Left lung (tissue), 4 donors: ENCODE measurements at regions not wholly inside any gene's neighbourhood (a gene's known extent, or its start where the extent isn't known, plus 50 kb on each side); places are given as distances from the start of the nearest gene placed in this dataset.

Source experiments
- ATAC-seq: fragments of 200-7000 bp; cut with Tn5 transposase; one replicate; pipeline ENCODE4 v1.9.1; 2020; ENCODE audit warnings: moderate library complexity
- DNase-seq, 4 donors: peaks; one replicate each; pipeline ENCODE4 v3.0.0-alpha.2; 2013 to 2020
- H3K27ac ChIP-seq, 2 donors: fragments of 200-600 bp; sonication (generic) in 1 of 2; one replicate each; pipeline versions ENCODE4 v1.5.0 to v1.8.0; 2020 to 2021
- H3K27me3 ChIP-seq, 2 donors: fragments of 200-600 bp; sonication (generic) in 1 of 2; one replicate each; pipeline versions ENCODE4 v1.5.0 to v1.8.0; 2020 to 2021
- H3K36me3 ChIP-seq, 2 donors: fragments of 200-600 bp; sonication (generic) in 1 of 2; one replicate each; pipeline versions ENCODE4 v1.5.0 to v1.8.0; 2020 to 2021
- H3K4me1 ChIP-seq, 2 donors: fragments of 200-600 bp; one replicate each; pipeline ENCODE4 v1.8.0; 2021
- H3K4me3 ChIP-seq, 2 donors: fragments of 200-600 bp; sonication (generic) in 1 of 2; one replicate each; pipeline versions ENCODE4 v1.5.0 to v1.8.0; 2020 to 2021; ENCODE audit warnings: mild to moderate bottlenecking in 1 of 2
- H3K9me3 ChIP-seq, 2 donors: fragments of 200-600 bp; sonication (generic) in 1 of 2; one replicate each; pipeline versions ENCODE4 v1.5.0 to v1.8.0; 2020 to 2021
- intact Hi-C, 2 donors: fragments of 100-400 bp; cut with DNase I; formaldehyde crosslinking; loops; one replicate each; pipeline versions ENCODE4 v1.11.2 to v1.14.2; 2022
- TF ChIP-seq, protein P1 (sequence below), 2 donors: fragments of 200-600 bp; sonication (generic) in 1 of 2; IDR thresholded peaks; one replicate each; pipeline versions ENCODE4 v1.5.0 to v1.8.0; 2021; ENCODE audit warnings: antibody characterized with exemption in 2 of 2
- donor health status: DM: no; HTN: yes; CAD: no.
- donor health status: DM: no; HTN: no; CAD: no.

DNA sequence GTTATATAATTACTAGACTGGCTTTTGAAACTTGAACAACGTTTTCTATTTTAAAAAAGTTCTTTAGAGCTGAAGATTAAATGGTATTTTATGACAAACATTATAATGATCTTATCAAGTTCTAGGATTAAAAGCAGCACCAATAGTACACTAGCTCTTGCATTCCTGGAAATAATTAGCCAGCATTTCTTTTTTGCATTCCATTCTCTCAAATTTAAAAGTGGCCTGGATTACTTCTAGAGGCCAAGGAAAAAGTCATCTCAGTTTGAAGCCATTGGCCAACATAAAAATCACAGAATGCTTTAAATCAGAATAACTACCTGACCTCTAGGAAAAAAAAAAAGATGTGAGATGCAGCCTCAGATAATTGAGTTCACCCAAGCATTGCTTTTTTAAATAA is 1326.4 kb upstream of the SORCS1 start:
- H3K9me3 ChIP-seq, result no peaks in the 10 kb centered on the region
- no peak for DNase-seq
- H3K4me3 ChIP-seq, result no peak overlapping the region
- no peaks in the 10 kb centered on the region for H3K27me3 ChIP-seq
- H3K36me3 ChIP-seq, result no peaks in the 10 kb centered on the region
- no peak overlapping the region for H3K27ac ChIP-seq
- no peak for ATAC-seq
- H3K4me1 ChIP-seq, result no peaks in the 10 kb centered on the region
- TF ChIP-seq, protein P1, sequence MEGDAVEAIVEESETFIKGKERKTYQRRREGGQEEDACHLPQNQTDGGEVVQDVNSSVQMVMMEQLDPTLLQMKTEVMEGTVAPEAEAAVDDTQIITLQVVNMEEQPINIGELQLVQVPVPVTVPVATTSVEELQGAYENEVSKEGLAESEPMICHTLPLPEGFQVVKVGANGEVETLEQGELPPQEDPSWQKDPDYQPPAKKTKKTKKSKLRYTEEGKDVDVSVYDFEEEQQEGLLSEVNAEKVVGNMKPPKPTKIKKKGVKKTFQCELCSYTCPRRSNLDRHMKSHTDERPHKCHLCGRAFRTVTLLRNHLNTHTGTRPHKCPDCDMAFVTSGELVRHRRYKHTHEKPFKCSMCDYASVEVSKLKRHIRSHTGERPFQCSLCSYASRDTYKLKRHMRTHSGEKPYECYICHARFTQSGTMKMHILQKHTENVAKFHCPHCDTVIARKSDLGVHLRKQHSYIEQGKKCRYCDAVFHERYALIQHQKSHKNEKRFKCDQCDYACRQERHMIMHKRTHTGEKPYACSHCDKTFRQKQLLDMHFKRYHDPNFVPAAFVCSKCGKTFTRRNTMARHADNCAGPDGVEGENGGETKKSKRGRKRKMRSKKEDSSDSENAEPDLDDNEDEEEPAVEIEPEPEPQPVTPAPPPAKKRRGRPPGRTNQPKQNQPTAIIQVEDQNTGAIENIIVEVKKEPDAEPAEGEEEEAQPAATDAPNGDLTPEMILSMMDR (IDR thresholded peaks at IDR 0.05), result no peak
- intact Hi-C loops, result no loop called here

DNA sequence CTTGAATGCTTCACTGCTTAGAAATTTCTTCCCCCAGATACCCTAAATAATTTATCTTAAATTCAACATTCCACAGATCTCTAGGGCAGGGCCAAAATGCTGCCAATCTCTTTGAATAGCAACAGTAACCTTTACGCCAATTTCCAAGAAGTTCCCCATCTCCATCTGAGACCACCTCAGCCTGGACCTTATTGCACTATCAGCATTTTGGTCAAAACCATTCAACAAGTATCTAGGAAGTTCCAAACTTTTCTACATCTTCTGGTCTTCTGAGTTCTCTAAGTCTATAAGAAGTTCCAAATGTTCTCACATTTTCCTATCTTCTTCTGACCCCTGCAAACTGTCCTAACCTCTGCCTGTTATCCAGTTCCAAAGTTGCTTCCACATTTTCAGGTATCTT is 1306.9 kb upstream of the SORCS1 start:
- Histone ChIP-seq H3K4me1 (no peaks in the 10 kb centered on the region), H3K36me3 (no peaks in the 10 kb centered on the region), H3K27me3 (peaks cover 9 to 13% of the 10 kb centered on the region in 2 donors), H3K9me3 (peaks cover 0 to 5% of the 10 kb centered on the region in 2 donors), H3K4me3 (no peak overlapping the region), H3K27ac (no peak overlapping the region)
- TF ChIP-seq, protein P1 (IDR thresholded peaks at IDR 0.05), result no peak
- DNase-seq (no peak), ATAC-seq (no peak)
- intact Hi-C loops, result no loop called here

DNA sequence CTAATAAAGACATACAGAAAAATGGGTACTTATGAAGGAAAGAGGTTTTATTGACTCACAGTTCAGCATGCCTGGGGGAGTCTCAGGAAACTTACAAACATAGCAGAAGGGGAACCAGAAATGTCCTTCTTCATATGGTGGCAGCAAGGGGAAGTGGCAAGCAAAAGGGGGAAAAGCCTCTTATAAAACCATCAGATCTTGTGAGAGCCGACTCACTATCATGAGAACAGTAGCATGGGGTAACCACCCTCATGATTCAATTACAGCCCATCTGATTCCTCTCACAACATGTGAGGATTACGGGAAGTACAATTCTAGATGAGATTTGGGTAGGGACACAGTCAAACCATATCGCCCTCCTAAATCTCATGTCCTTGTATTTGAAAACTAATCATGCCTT is 1305.4 kb upstream of the SORCS1 start:
- DNase-seq, result no peak
- Histone ChIP-seq H3K27me3 (peaks cover 14 to 23% of the 10 kb centered on the region in 2 donors), H3K27ac (no peak overlapping the region), H3K9me3 (peaks cover 0 to 5% of the 10 kb centered on the region in 2 donors), H3K4me3 (no peak overlapping the region), H3K36me3 (no peaks in the 10 kb centered on the region), H3K4me1 (no peaks in the 10 kb centered on the region)
- intact Hi-C loops, result no loop called here
- no peak for ATAC-seq
- TF ChIP-seq, protein P1 (IDR thresholded peaks at IDR 0.05), result no peak

DNA sequence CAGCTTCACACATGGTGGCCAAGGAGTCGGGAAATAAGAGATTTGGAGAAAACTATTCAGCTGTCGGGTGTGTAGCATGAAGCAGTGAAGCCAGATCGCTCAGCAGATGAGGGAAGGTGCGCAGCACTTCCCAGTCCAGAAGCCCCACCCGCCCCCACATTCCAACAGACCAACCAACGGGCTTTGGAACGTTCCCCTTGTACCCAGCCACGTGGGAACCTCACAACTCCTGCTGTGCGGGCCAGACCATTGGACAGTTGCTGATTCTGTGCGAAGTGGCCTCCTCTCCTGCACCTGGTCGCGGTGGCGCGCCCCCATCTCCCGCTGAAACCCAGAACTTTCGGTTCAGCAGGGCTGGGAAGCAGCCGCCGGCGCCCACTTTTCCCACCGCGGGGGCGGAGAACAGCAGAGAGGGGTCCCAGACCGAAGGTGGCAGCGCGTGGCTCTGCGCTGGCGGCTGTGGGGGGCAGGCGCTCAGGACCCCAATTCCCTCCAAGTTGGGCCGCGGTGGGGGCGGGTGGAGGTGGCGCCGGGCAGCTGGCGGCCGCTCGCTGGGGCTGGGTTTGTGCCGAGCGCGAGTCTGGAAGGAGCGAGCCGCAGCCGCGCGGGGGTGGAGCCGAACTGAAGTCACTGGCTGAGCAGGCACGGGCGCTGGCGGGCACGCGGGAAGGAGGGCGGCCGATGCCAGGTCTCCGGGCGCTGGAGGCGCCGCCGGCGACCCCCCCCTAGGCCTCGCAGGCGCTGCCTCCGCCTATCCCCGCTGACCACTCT is 1301.5 kb upstream of the SORCS1 start:
- Histone ChIP-seq H3K4me3 (peak overlapping the region; percentile 19 to 36), H3K27me3 (peaks cover 14 to 23% of the 10 kb centered on the region in 2 donors), H3K9me3 (peaks cover 0 to 4% of the 10 kb centered on the region in 2 donors), H3K27ac (no peak overlapping the region), H3K36me3 (no peaks in the 10 kb centered on the region), H3K4me1 (no peaks in the 10 kb centered on the region)
- intact Hi-C loops, result no loop called here
- ATAC-seq (peak; percentile 92), DNase-seq (peak in 3 of 4 donors; percentile 36 to 87 (median 37))
- TF ChIP-seq, protein P1 (IDR thresholded peaks at IDR 0.05), result no peak

DNA sequence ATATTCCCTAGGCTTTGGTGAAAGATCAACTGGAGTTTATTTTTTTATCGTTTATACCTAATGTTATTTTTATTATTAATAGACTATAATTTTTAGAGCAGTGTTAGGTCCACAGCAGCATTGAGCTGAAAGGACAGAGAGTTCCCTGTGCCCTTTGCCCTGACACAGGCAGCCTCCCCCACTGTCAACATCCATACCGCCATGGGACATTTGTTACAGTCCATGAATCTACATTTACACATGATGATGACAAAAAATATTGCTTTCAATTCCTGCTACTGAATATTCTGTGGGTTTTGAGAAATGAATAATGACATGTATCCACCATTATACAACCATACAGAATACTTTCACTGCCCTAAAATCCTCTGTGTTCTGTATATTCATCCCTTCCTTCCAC is 1297.5 kb upstream of the SORCS1 start:
- Histone ChIP-seq H3K36me3 (no peaks in the 10 kb centered on the region), H3K27me3 (peaks cover 11 to 16% of the 10 kb centered on the region in 2 donors), H3K27ac (no peak overlapping the region), H3K4me1 (no peaks in the 10 kb centered on the region), H3K4me3 (no peak overlapping the region), H3K9me3 (no peaks in the 10 kb centered on the region)
- ATAC-seq (no peak), DNase-seq (no peak)
- intact Hi-C loops, result no loop called here
- TF ChIP-seq, protein P1 (IDR thresholded peaks at IDR 0.05), result no peak
